HepG2 (cell line): ENCODE measurements at regions not wholly inside any gene's neighbourhood (a gene's known extent, or its start where the extent isn't known, plus 50 kb on each side); places are given as distances from the start of the nearest gene placed in this dataset.

ENCODE experiments used
- SMARCE1 ChIP-seq: fragments of 450-650 bp; IDR thresholded peaks from 2 replicates; pipeline ENCODE4 v1.6.1; 2017; ENCODE audit warnings: borderline replicate concordance
- ZFP36L2 ChIP-seq: sonication (generic); formaldehyde crosslinking; IDR thresholded peaks from 2 replicates; pipeline ENCODE4 v1.4.0; 2020; ENCODE audit warnings: missing genetic modification reagents
- ZNF451 ChIP-seq: sonication (generic); formaldehyde crosslinking; IDR thresholded peaks from 2 replicates; pipeline ENCODE4 v1.5.0; 2020; ENCODE audit warnings: mild to moderate bottlenecking, missing genetic modification reagents
- TF ChIP-seq, protein P1 (sequence below): sonication (generic); formaldehyde crosslinking; IDR thresholded peaks from 2 replicates; pipeline ENCODE4 v1.8.1; 2023; ENCODE audit warnings: mild to moderate bottlenecking, missing genetic modification reagents

DNA sequence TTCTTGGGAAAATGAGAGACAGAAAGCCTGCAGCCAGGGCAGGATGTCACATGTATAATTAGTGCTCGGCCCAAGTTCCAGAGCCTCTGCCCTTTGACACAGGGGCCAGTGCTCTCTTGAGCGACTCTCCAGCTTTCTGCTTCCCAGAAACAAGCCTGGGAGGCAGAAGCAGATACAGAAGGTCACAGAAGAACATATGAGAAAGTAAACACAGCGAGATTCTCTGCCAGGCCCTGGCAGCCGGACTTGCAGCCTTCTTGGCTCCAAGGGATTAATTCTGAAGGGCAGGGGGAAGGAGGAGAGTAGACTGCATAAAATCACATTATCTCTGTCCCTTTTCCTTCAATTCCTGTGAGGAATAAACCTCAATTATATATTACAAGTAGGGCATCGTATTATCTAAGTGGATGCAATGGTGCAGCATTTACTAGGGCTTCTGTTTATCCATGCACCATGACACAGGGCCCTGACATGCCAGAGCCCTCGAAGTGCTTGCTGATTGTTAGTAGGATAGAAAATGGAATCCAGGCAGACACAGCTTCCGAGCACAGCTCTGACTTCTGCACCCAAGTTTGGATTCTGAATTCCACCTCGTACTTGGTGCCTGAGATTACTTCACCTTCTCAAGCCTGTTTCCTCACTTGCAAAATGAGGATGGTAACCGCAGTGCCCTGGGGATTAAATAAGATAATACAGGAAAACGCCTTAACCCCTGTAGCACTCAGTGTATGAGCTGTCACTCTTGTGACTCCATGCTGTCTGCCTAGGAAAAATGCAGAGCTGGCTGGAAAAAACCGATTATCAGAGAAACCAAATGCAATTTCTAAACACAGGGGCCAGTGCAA is 536.5 kb downstream of the TNS3 start:
- no peak for TF ChIP-seq SMARCE1
- no peak for TF ChIP-seq ZFP36L2
- TF ChIP-seq, protein P1, sequence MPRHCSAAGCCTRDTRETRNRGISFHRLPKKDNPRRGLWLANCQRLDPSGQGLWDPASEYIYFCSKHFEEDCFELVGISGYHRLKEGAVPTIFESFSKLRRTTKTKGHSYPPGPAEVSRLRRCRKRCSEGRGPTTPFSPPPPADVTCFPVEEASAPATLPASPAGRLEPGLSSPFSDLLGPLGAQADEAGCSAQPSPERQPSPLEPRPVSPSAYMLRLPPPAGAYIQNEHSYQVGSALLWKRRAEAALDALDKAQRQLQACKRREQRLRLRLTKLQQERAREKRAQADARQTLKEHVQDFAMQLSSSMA: no peak
- no peak for TF ChIP-seq ZNF451
